ENCODE measurements at regions not wholly inside any gene's neighbourhood (a gene's known extent, or its start where the extent isn't known, plus 50 kb on each side); places are given as distances from the start of the nearest gene placed in this dataset.

- DNase-seq (ENCODE audit: low read depth) = no peak
- H3K4me3 ChIP-seq (ENCODE audit: control insufficient read depth, low read depth, low read length) = no peak overlapping the region
- TF ChIP-seq CTCF (conservative IDR thresholded peaks at IDR 0.05; ENCODE audit: control insufficient read depth, insufficient read depth, low read depth, low read length) = no peak
These were observed 533.3 kb downstream of the OMA1 start for GRCh38 chr1:58013237-58013636.

GRCh38 chr1:58011978-58012377 lies 534.5 kb downstream of the OMA1 start:
- no peak overlapping the region for H3K4me3 ChIP-seq (ENCODE audit: control insufficient read depth, low read depth, low read length)
- peak; percentile 17 for DNase-seq (ENCODE audit: low read depth)
- TF ChIP-seq CTCF (conservative IDR thresholded peaks at IDR 0.05; ENCODE audit: control insufficient read depth, insufficient read depth, low read depth, low read length) = no peak

- TF ChIP-seq CTCF (conservative IDR thresholded peaks at IDR 0.05; ENCODE audit: control insufficient read depth, insufficient read depth, low read depth, low read length) = no peak
- H3K4me3 ChIP-seq (ENCODE audit: control insufficient read depth, low read depth, low read length) = no peak overlapping the region
- no peak for DNase-seq (ENCODE audit: low read depth)
These were observed 540.0 kb downstream of the OMA1 start for GRCh38 chr1:58006421-58007046.

- no peak overlapping the region for H3K4me3 ChIP-seq (ENCODE audit: control insufficient read depth, low read depth, low read length)
- no peak for TF ChIP-seq CTCF (conservative IDR thresholded peaks at IDR 0.05; ENCODE audit: control insufficient read depth, insufficient read depth, low read depth, low read length)
- DNase-seq (ENCODE audit: low read depth) = no peak
These were observed 541.3 kb downstream of the OMA1 start for GRCh38 chr1:58005212-58005611.

- DNase-seq (ENCODE audit: low read depth) = no peak
- no peak for TF ChIP-seq CTCF (conservative IDR thresholded peaks at IDR 0.05; ENCODE audit: control insufficient read depth, insufficient read depth, low read depth, low read length)
- no peak overlapping the region for H3K4me3 ChIP-seq (ENCODE audit: control insufficient read depth, low read depth, low read length)
These were observed 542.5 kb downstream of the OMA1 start for GRCh38 chr1:58003988-58004387.

- no peak for TF ChIP-seq CTCF (conservative IDR thresholded peaks at IDR 0.05; ENCODE audit: control insufficient read depth, insufficient read depth, low read depth, low read length)
- no peak overlapping the region for H3K4me3 ChIP-seq (ENCODE audit: control insufficient read depth, low read depth, low read length)
- DNase-seq (ENCODE audit: low read depth) = no peak
These were observed 543.5 kb downstream of the OMA1 start for GRCh38 chr1:58003059-58003458.

- no peak for DNase-seq (ENCODE audit: low read depth)
- H3K4me3 ChIP-seq (ENCODE audit: control insufficient read depth, low read depth, low read length) = no peak overlapping the region
- TF ChIP-seq CTCF (conservative IDR thresholded peaks at IDR 0.05; ENCODE audit: control insufficient read depth, insufficient read depth, low read depth, low read length) = no peak
These were observed 545.7 kb downstream of the OMA1 start for GRCh38 chr1:58000821-58001220.

Measured in fibroblast of mammary gland (primary cell).